Common myeloid progenitor, CD34-positive (primary cell): ENCODE measurements at regions not wholly inside any gene's neighbourhood (a gene's known extent, or its start where the extent isn't known, plus 50 kb on each side); places are given as distances from the start of the nearest gene placed in this dataset.
"Not testable (repeated sequence)": the region's sequence is repeated elsewhere in the genome, so short reads cannot be mapped to it uniquely, and the experiment has no call there.

ENCODE experiments used
- CTCF ChIA-PET: fragments of 350-600 bp; sonication (Branson Sonifier 250); formaldehyde crosslinking; loops from one replicate; lab custom pipeline; 2021; ENCODE audit warnings: antibody characterized with exemption; lab: Charles Lee
- POLR2A ChIA-PET: fragments of 350-600 bp; sonication (Branson Sonifier 250); formaldehyde crosslinking; loops from one replicate; lab custom pipeline; 2021; ENCODE audit warnings: antibody characterized with exemption; lab: Charles Lee
- DNase-seq, 3 donors: peaks; one replicate each; pipeline versions ENCODE4 v3.0.0 to v3.0.0-alpha.2; 2013
- H3K27ac ChIP-seq, 2 experiments: 1 replicate in 1 of 2; 2 replicates in 1 of 2; pipeline ENCODE4 v1.7.0; 2013; ENCODE audit warnings: inconsistent platforms in 2 of 2, low read length in 2 of 2, mild to moderate bottlenecking in 2 of 2, low read depth in 1 of 2, moderate library complexity in 1 of 2; ENCODE audit not compliant: severe bottlenecking in 2 of 2, insufficient read depth in 1 of 2, poor library complexity in 1 of 2
- H3K27me3 ChIP-seq, 5 experiments: replicated peaks in 2 of 5; 1 replicate in 3 of 5; 2 replicates in 2 of 5; pipeline versions ENCODE4 v1.6.1 to v1.7.0; 2013; ENCODE audit warnings: low read length in 4 of 5, mild to moderate bottlenecking in 2 of 5, moderate library complexity in 2 of 5, inconsistent platforms in 1 of 5; ENCODE audit not compliant: insufficient read depth in 5 of 5, control insufficient read depth in 4 of 5
- H3K36me3 ChIP-seq, 4 experiments: 1 replicate in 2 of 4; 2 replicates in 2 of 4; pipeline versions ENCODE4 v1.6.1 to v1.7.0; 2013; ENCODE audit warnings: low read length in 3 of 4, control low read depth in 1 of 4, mild to moderate bottlenecking in 1 of 4; ENCODE audit not compliant: control insufficient read depth in 4 of 4, insufficient read depth in 4 of 4
- H3K4me1 ChIP-seq, 4 experiments: 1 replicate in 3 of 4; 2 replicates in 1 of 4; pipeline versions ENCODE4 v1.6.1 to v1.7.1; 2013; ENCODE audit warnings: low read length in 3 of 4, mild to moderate bottlenecking in 3 of 4, control low read depth in 1 of 4, inconsistent platforms in 1 of 4, moderate library complexity in 1 of 4; ENCODE audit not compliant: control insufficient read depth in 4 of 4, insufficient read depth in 4 of 4; ENCODE audit errors: control extremely low read depth in 1 of 4
- H3K4me3 ChIP-seq, 7 experiments: 1 replicate in 4 of 7; 2 replicates in 3 of 7; pipeline versions ENCODE4 v1.5.1 to v1.7.0; 2013; ENCODE audit warnings: mild to moderate bottlenecking in 7 of 7, low read length in 6 of 7, moderate library complexity in 6 of 7, inconsistent platforms in 2 of 7, low read depth in 2 of 7, control low read depth in 1 of 7; ENCODE audit not compliant: insufficient read depth in 4 of 7, control insufficient read depth in 1 of 7; ENCODE audit errors: extremely low read depth in 1 of 7
- H3K9me3 ChIP-seq, 5 experiments: 1 replicate in 4 of 5; 2 replicates in 1 of 5; pipeline versions ENCODE4 v1.6.1 to v1.7.1; 2013; ENCODE audit warnings: low read length in 4 of 5, mild to moderate bottlenecking in 2 of 5, inconsistent platforms in 1 of 5, low read depth in 1 of 5, moderate library complexity in 1 of 5; ENCODE audit not compliant: control insufficient read depth in 4 of 5, insufficient read depth in 2 of 5; ENCODE audit errors: control extremely low read depth in 1 of 5
- WGBS: methylation state at CpG from one replicate; pipeline ENCODE4 v1.1.5; 2013; ENCODE audit not compliant: insufficient coverage; 5-methylcytosine and 5-hydroxymethylcytosine counted together

DNA sequence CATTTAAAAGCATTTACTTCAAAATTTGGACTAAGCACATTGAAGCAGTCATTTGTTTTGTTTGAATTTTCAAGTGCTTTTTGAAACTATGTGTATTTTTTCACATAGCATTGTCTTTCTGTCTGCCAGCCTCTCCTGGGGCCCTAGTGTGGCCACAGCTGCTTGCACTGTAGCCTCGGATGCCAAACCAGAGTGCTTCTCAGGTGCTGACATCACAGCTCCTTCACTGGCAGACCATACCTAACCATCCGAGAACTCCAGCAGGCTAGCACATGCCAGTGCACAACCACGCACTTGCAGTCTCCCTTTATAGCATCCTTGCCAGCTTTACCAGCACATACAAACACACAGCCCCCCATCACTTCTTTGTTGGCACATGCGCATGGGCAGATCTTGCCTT is 1019.7 kb downstream of the STPG2 start:
- ChIA-PET CTCF (no interaction called here), POLR2A (no interaction called here)
- WGBS, result 100% methylated on average over 3 of the region's 4 CpGs

DNA sequence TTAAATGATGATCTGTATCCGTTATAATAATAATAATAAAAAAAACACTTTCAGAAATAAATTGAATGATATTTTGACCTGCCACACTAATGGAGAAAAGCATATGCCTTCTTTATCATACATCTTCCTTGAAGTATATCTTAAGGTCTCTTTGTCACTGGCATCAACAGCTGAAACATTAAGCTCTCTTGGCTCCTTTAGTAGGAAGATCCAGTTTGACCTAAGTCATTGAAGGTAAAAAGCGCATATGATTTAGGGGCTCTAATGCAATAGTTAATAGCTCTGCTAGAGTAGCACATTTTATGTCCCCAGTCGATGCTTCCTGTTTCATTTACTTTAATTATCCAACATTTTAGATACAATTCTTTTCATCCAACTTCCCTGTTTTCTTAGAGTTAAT is 1010.8 kb downstream of the STPG2 start:
- Histone ChIP-seq H3K4me1 (no peaks in the 10 kb centered on the region), H3K9me3 (no peaks in the 10 kb centered on the region), H3K27ac (no peak overlapping the region), H3K36me3 (no peaks in the 10 kb centered on the region), H3K27me3 (no peaks in the 10 kb centered on the region), H3K4me3 (no peak overlapping the region)
- WGBS, result 100% methylated on average over 1 of the region's 3 CpGs
- ChIA-PET POLR2A (no interaction called here), CTCF (no interaction called here)
- DNase-seq, result no peak

More for the DNA sequence above, 1019.7 kb downstream of the STPG2 start:
- Histone ChIP-seq H3K4me3 (no peak overlapping the region), H3K27ac (no peak overlapping the region), H3K36me3 (no peaks in the 10 kb centered on the region), H3K27me3 (no peaks in the 10 kb centered on the region), H3K4me1 (no peaks in the 10 kb centered on the region), H3K9me3 (peaks cover 0 to 4% (median 0%) of the 10 kb centered on the region in 5 experiments)
- DNase-seq, result no peak

DNA sequence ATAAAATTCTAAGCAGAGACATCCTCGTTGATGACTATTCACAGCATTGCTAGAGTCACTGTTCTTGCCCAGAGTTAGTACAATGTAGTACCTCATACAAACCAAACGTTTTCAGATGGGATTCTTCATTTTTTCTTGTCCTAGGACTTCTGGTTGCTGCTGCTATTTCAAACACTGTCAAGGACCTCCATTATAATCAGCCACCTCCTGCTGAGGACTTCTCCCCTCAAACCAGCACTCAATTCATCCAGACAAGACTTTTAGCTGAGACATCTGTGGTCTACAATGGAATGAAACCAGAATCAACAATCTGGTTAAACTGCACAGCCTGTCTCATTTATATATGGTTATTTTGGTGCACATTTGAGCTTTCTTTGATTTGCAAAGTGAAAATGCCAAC is 1008.8 kb downstream of the STPG2 start:
- POLR2A ChIA-PET, result no interaction called here
- Histone ChIP-seq H3K27ac (no peak overlapping the region), H3K27me3 (no peaks in the 10 kb centered on the region), H3K4me3 (no peak overlapping the region), H3K36me3 (no peaks in the 10 kb centered on the region), H3K9me3 (peaks cover 0 to 5% (median 0%) of the 10 kb centered on the region in 5 experiments), H3K4me1 (no peaks in the 10 kb centered on the region)
- CTCF ChIA-PET, result no interaction called here
- no peak for DNase-seq
- 75% methylated on average over 1 of the region's 2 CpGs for WGBS

DNA sequence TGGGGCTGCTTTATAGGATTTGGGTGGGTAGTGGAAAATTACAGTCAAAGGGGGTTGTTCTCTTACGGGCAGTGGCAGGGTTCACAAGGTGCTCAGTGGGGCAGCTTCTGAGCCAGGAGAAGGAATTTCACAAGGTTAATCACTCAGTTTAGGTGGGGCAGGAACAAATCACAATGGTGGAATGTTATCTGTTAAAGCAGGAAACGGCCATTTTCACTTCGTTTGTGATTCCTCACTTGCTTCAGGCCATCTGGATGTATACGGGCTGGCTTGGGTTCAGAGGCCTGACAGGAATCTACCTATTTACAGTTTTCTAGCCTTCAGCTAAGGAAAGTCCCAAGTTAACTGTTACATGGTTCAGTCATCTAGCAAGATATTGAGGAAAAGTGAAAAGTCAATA is 1003.5 kb downstream of the STPG2 start:
- no peak overlapping the region for H3K4me3 ChIP-seq
- 96% methylated on average over 4 of the region's 4 CpGs for WGBS
- POLR2A ChIA-PET, result no interaction called here
- peaks cover 0 to 5% (median 0%) of the 10 kb centered on the region in 5 experiments for H3K9me3 ChIP-seq
- H3K4me1 ChIP-seq, result no peaks in the 10 kb centered on the region
- no peak for DNase-seq
- CTCF ChIA-PET, result no interaction called here
- H3K27ac ChIP-seq, result no peak overlapping the region
- no peaks in the 10 kb centered on the region for H3K36me3 ChIP-seq
- H3K27me3 ChIP-seq, result no peaks in the 10 kb centered on the region

DNA sequence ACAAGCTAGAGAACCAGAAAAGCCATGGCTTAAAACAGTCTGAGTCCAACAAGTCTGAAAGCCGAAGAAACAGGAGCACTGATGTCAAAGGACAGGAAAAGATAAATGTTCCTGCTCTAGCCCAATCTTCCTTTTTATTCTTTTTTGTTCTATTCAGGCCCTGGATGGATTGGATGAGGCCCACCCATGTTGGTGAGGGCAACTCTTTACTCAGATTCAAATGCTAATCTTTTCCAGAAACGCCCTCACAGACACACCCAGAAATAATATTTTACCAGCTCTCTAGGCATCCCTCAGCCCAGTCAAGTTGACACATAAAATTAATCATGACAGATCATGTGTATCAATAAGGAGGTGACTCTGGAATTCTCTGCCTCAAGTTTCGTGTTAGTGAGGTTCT is 1002.7 kb downstream of the STPG2 start:
- Histone ChIP-seq H3K4me3 (no peak overlapping the region), H3K27ac (no peak overlapping the region), H3K4me1 (no peaks in the 10 kb centered on the region), H3K36me3 (no peaks in the 10 kb centered on the region), H3K27me3 (no peaks in the 10 kb centered on the region), H3K9me3 (peaks cover 0 to 5% (median 0%) of the 10 kb centered on the region in 5 experiments)
- ChIA-PET CTCF (no interaction called here), POLR2A (no interaction called here)
- WGBS, result 100% methylated on average over 1 of the region's 3 CpGs
- DNase-seq, result no peak

DNA sequence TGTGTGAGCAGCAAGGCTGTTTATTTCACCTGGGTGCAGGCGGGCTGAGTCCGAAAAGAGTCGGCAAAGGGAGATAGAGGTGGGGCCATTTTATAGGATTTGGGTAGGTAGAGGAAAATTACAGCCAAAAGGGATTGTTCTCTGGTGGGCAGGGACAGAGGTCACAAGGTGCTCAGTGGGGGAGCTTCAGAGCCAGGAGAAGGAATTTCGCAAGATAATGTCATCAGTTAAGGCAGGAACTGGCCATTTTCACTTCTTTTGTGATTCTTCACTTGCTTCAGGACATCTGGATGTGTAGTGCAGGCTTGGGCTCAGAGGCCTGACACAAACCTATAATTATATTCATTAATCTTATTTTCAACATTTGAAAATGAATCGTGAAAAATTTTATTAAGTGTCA is 1001.9 kb downstream of the STPG2 start:
- H3K27me3 ChIP-seq, H3K36me3 ChIP-seq, CTCF ChIA-PET, POLR2A ChIA-PET, H3K9me3 ChIP-seq, H3K4me3 ChIP-seq, H3K4me1 ChIP-seq, H3K27ac ChIP-seq, DNase-seq: not testable (repeated sequence)
- 92% methylated on average over 1 of the region's 5 CpGs for WGBS

DNA sequence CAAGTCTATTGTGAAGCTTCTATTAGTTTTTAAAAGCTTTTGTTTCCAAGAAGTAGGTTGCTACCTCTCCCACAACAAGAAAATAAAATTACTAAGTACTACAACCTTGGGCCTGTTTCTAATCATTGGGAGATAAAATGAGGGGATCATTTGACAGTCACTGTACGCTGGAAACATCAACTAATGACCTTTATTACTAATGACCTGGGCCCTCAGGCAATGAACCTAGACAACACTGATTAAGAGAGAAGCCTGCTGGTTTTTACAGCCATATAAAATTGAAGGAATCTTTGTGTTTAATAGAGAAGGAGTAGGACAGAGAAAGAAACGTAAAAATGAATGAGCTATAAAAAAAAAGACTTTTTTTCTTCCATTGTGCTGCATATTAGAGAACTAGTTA is 1000.9 kb downstream of the STPG2 start:
- CTCF ChIA-PET, result no interaction called here
- Histone ChIP-seq H3K4me1 (no peaks in the 10 kb centered on the region), H3K36me3 (no peaks in the 10 kb centered on the region), H3K4me3 (no peak overlapping the region), H3K27ac (no peak overlapping the region), H3K9me3 (peaks cover 0 to 5% (median 0%) of the 10 kb centered on the region in 5 experiments), H3K27me3 (no peaks in the 10 kb centered on the region)
- POLR2A ChIA-PET, result no interaction called here
- WGBS, result no CpG with 5 or more reads among the region's 2 CpGs
- no peak for DNase-seq
